ENCODE measurements at regions not wholly inside any gene's neighbourhood (a gene's known extent, or its start where the extent isn't known, plus 50 kb on each side); places are given as distances from the start of the nearest gene placed in this dataset.
"Not testable (repeated sequence)": the region's sequence is repeated elsewhere in the genome, so short reads cannot be mapped to it uniquely, and the experiment has no call there.

DNA sequence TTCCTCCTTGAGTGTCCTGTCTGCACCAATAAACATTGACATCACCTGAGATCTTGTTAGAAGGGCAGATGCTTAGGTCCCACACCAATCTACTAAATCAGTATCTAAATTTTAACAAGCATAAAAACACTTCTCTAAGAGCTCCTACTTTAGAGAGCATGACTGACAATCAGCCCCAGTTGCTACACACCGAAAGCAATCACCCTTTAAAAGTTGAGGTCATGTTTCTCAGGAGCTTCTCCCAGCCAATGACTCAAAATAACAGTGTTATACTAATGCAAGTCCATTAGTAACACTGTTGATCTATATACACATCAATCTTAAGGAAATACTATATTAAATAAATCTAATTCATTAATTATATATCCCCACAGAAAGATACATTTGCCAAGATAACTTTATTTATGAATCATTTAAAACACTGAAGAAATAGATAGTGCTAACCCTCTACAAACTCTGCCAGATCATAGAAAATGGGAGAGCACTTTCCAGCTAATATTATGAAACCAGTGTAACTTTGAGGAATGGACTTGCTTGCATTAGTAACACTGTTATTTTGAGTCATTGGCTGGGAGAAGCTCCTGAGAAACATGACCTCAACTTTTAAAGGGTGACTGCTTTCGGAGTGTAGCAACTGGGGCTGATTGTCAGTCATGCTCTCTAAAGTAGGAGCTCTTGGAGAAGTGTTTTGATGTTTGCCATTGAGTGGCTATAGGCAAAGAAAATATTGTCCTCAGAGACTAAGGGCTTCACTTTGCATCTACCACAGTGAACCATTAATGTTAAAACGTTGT is 109.8 kb upstream of the HDX start:
- CTCF ChIA-PET, result no interaction called here
- POLR2A ChIA-PET, result no interaction called here

DNA sequence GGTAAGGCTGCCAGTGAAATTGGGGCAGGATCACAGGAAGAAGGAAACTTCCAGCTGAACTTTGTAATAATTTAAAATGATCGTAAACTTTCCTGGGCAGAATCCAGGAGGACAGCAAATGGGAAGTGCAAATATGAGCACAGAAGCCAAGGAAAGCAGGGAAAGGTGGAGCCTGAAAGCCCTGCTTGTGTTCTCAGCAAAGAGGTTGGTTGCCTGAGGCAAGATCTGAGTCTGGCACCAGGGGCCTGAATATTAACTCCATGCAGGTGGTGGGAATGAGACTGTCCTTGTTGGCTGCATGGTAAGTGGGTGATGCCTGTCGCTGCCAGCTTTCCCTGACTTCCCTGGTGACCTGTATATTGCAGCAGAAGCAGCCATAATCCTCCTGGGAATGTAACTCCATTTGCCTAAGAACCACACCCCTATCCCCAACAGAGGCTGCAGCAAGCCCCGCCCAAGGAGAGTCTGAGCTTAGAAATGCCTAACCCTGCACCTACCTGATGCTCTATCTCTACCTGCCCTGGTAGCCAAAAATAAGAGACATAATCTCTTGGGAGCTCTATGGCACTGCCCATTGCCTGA is 132.0 kb upstream of the HDX start:
- ChIA-PET CTCF (no interaction called here), POLR2A (no interaction called here)

DNA sequence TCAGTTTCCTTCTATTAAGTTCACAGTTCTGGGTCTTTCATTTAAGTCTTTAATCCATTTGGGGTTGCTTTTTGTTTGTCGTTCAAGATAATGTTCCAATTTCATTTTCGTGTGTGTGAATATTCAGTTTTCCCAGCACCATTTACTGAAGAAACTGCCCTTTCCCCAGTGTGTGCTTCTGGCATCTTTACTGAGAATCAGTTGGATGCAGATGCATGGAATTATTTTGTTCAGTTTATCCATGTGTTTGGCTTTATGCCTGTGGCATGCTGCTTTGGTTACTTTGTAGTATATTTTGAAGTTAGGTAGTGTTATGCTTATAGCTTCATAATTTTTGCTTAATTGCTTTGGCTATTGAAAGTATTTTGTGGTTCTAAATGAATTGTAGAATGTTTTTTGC is 163.8 kb upstream of the HDX start:
- ChIA-PET CTCF (no interaction called here), POLR2A (no interaction called here)

DNA sequence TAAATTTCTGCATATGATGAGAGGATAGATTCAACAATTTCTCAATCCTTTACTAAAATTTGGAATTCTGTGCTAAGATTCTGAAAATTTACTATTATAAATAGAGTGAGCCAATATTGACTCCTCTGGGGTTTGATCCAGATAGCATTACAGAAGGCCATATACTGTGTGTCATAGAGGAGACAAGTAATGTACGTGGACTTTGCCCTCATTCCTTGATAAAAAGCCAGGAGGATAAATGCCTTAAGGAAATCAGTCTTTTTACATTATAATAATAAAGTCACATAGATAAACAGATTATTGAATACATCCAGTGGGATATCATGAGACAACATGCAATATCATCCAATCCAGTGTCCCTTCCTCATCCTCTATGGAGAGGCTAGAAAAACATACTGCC is 188.0 kb upstream of the HDX start:
- CTCF ChIA-PET, result no interaction called here

GRCh38 chrX:84709987-84710386 is 207.7 kb upstream of the HDX start:
- ChIA-PET POLR2A (no interaction called here), CTCF (no interaction called here)

More for the DNA sequence above, 188.0 kb upstream of the HDX start:
- POLR2A ChIA-PET, result no interaction called here

DNA sequence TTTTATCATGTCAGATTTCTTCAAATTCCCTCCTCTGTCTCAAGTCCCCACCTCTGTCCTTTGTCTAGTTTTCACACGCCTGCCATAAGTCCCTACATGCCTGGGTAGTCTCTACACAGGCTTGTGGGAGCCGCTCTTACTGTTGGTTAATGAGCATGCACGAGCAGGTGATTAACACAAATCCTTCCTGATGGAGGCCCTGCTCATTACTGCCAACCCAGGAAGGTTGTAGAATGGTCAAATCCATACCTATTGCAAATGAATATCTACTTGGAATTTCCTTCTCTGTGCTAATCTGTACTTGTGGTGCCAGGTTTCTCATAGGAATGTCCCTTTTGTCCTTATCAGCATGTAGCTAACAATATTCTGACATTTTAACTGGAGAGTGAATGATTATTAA is 208.4 kb upstream of the HDX start:
- POLR2A ChIA-PET, result no interaction called here
- CTCF ChIA-PET, result no interaction called here

DNA sequence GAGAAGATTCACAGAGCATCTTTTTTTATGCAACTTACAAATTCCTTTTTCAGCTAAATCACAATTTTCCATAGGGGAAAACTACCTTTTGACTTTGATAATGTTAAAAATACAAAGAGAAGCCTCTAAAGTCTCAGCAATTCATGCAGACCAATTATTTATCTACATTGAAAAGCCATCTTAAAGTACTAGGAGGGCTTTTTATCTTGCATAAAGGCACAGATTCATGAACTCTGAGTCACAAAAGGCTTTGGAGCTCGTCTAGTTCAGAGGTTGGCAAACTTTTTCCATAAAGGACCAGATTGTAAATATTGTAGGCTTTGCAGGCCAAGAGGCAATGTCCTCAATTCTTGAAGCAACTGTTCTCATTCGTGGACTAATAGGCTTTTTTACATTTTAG is 210.4 kb upstream of the HDX start:
- ChIA-PET POLR2A (no interaction called here), CTCF (no interaction called here)

- CTCF ChIA-PET, result interaction anchor here (0.6 kb wide), 1 partner anchor 228 kb away, joined by 3 read pairs; no protein-coding TSS in a partner anchor
- POLR2A ChIA-PET, result no interaction called here
Observed at GRCh38 chrX:84715315-84715714, 213.1 kb upstream of the HDX start.

DNA sequence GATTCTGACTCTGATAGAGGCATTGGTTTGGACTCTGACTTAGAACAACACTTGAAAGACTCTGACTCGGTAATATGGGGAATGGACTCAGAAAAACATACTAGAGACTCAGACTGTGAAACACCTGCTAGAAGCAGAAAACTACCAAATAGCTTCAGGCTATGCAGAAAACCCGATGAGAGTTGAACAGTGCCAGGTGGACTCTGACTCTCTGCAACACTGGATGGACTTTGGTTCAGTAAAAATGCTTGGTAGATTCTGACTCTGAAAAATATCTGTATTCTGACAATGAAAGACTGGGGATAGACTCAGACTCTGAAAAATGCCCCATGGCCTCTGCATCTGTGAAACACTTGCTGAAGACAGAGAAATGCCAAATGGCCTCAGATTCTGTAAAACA is 215.1 kb upstream of the HDX start:
- CTCF ChIA-PET, result no interaction called here
- POLR2A ChIA-PET, result no interaction called here

DNA sequence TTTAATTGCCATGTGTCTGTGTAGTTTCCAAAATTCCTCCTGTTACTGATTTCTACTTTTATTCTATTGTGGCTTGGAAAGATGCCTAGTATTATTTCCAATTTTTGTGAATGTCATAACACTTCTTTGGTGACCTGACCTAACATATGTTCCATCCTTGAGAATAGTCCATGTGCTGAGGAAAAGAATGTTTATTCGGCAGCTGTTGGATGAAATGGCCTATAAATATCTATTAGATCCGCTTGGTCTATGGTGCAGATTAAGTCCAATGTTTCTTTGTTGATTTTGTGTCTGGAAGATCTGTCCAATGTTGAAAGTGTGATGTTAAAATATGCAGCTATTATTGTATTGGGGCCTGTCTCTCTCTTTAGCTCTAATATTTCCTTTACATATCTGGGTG is 219.2 kb upstream of the HDX start:
- CTCF ChIA-PET, result no interaction called here
- POLR2A ChIA-PET, result no interaction called here

DNA sequence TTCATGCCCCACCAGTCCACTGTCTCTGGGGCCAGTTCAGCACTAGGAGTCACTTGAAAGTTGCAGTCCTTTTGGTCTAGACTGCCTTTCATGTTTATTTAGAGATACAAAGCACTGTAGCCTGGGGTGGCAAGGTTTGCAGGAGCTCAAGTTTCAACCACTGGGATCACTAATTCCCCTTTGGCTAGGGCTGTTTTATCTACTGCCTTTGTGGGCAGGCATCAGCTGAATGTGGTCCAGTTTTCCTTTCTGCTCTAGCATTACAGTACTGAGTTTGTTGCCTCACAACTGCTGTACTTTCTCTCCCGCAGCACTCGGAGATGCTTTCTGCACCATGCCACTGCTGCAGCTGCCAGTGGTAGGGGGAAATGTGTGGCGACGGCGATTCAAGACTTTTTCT is 222.3 kb upstream of the HDX start:
- ChIA-PET POLR2A (no interaction called here), CTCF (no interaction called here)

GRCh38 chrX:84729408-84729807 is 227.2 kb upstream of the HDX start:
- CTCF ChIA-PET, result no interaction called here
- POLR2A ChIA-PET, result no interaction called here

- CTCF ChIA-PET, result no interaction called here
Observed at GRCh38 chrX:84729809-84730208, 227.6 kb upstream of the HDX start.

GRCh38 chrX:84735025-84735424 is 232.8 kb upstream of the HDX start:
- CTCF ChIA-PET, result no interaction called here
- POLR2A ChIA-PET, result no interaction called here

More at GRCh38 chrX:84729809-84730208, 227.6 kb upstream of the HDX start:
- POLR2A ChIA-PET, result no interaction called here

- CTCF ChIA-PET, result no interaction called here
Observed at GRCh38 chrX:84737471-84737871, 235.2 kb upstream of the HDX start.

GRCh38 chrX:84747516-84747915 is 245.3 kb upstream of the HDX start:
- CTCF ChIA-PET, result no interaction called here
- POLR2A ChIA-PET, result no interaction called here

More at GRCh38 chrX:84737471-84737871, 235.2 kb upstream of the HDX start:
- POLR2A ChIA-PET, result no interaction called here

- ChIA-PET CTCF (no interaction called here), POLR2A (no interaction called here)
Observed at GRCh38 chrX:84748965-84749656, 246.9 kb upstream of the HDX start.

GRCh38 chrX:84760560-84760959 is 243.1 kb upstream of the APOOL start:
- POLR2A ChIA-PET, result no interaction called here
- CTCF ChIA-PET, result no interaction called here

GRCh38 chrX:84796321-84796720 is 207.4 kb upstream of the APOOL start:
- ChIA-PET CTCF (no interaction called here), POLR2A (no interaction called here)

GRCh38 chrX:84830836-84831235 is 172.8 kb upstream of the APOOL start:
- POLR2A ChIA-PET, result no interaction called here
- CTCF ChIA-PET, result no interaction called here

GRCh38 chrX:84846541-84846940 is 157.1 kb upstream of the APOOL start:
- CTCF ChIA-PET, POLR2A ChIA-PET: not testable (repeated sequence)

GRCh38 chrX:84851183-84851582 is 152.5 kb upstream of the APOOL start:
- POLR2A ChIA-PET, CTCF ChIA-PET: not testable (repeated sequence)
